ENCODE measurements at regions not wholly inside any gene's neighbourhood (a gene's known extent, or its start where the extent isn't known, plus 50 kb on each side); places are given as distances from the start of the nearest gene placed in this dataset.

DNA sequence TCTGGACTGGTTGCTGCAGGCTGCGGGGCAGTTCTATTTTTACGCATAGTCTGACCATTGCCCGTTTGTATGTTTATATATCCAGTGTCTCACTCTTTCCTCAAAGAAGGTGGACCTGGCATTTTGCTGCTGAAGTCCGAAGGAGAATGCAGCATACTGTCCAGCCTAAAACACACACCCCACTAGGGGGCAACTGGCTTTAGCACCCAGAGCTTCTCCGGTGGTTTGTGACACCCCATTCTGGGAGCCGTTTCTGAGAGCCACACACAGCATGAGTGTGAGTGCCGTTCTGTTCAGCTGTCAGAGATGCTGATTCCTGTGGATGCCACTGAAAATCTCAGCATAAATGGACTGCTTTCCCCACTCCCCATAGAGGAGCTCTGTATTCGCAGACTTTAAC lies 290.5 kb upstream of the TAS2R1 start:
- no peak overlapping the region for H3K9ac ChIP-seq (ENCODE audit: low read length)
- H3K27ac Mint-ChIP-seq, result no peak overlapping the region
- peaks cover 11% of the 10 kb centered on the region for H3K9me3 Mint-ChIP-seq (ENCODE audit: insufficient read depth)
- no peaks in the 10 kb centered on the region for H3K36me3 ChIP-seq (replicated peaks in 1 of 2; ENCODE audit: control extremely low read depth in 1 of 2, control insufficient read depth in 1 of 2, extremely low read depth in 1 of 2, insufficient read depth in 2 of 2, low read length in 1 of 2)
- no peak for TF ChIP-seq EZH2 (IDR thresholded peaks at IDR 0.05; ENCODE audit: borderline replicate concordance, insufficient read depth, low read depth, low read length, poor library complexity, severe bottlenecking)
- TF ChIP-seq, protein P1, sequence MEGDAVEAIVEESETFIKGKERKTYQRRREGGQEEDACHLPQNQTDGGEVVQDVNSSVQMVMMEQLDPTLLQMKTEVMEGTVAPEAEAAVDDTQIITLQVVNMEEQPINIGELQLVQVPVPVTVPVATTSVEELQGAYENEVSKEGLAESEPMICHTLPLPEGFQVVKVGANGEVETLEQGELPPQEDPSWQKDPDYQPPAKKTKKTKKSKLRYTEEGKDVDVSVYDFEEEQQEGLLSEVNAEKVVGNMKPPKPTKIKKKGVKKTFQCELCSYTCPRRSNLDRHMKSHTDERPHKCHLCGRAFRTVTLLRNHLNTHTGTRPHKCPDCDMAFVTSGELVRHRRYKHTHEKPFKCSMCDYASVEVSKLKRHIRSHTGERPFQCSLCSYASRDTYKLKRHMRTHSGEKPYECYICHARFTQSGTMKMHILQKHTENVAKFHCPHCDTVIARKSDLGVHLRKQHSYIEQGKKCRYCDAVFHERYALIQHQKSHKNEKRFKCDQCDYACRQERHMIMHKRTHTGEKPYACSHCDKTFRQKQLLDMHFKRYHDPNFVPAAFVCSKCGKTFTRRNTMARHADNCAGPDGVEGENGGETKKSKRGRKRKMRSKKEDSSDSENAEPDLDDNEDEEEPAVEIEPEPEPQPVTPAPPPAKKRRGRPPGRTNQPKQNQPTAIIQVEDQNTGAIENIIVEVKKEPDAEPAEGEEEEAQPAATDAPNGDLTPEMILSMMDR (IDR thresholded peaks at IDR 0.05), result no peak
- H3K9me3 ChIP-seq (ENCODE audit: control extremely low read depth in 1 of 3, control insufficient read depth in 2 of 3, insufficient read depth in 1 of 3, low read length in 2 of 3), result peaks cover 1 to 7% (median 5%) of the 10 kb centered on the region in 3 donors
- no peaks in the 10 kb centered on the region for H3K4me1 ChIP-seq (ENCODE audit: control insufficient read depth in 2 of 2, insufficient read depth in 2 of 2, low read length in 2 of 2)
- no peaks in the 10 kb centered on the region for H3K27me3 ChIP-seq (replicated peaks in 1 of 4; ENCODE audit: control extremely low read depth in 1 of 4, control insufficient read depth in 3 of 4, insufficient read depth in 4 of 4, low read length in 3 of 4)
- H3K4me3 Mint-ChIP-seq, result no peak overlapping the region
- no peak overlapping the region for H2AFZ ChIP-seq (ENCODE audit: insufficient read depth, low read depth, low read length, poor library complexity, severe bottlenecking)
- CTCF ChIA-PET, result no interaction called here
- H3K4me3 ChIP-seq (ENCODE audit: control extremely low read depth in 1 of 5, extremely low read depth in 1 of 5, insufficient read depth in 1 of 5, low read depth in 2 of 5, low read length in 4 of 5), result no peak overlapping the region
- no peaks in the 10 kb centered on the region for H3K27me3 Mint-ChIP-seq
- H3K4me1 Mint-ChIP-seq, result no peaks in the 10 kb centered on the region
- no peak overlapping the region for H3K27ac ChIP-seq (ENCODE audit: low read length in 2 of 2)
- ATAC-seq (ENCODE audit: low read depth) (no peak), DNase-seq (no peak)
- H3K4me2 ChIP-seq (replicated peaks; ENCODE audit: low read depth, low read length, poor library complexity, severe bottlenecking), result no peak overlapping the region
- no peaks in the 10 kb centered on the region for H4K20me1 ChIP-seq (ENCODE audit: control insufficient read depth, insufficient read depth, low read length, poor library complexity, severe bottlenecking)
- H3K79me2 ChIP-seq (ENCODE audit: control insufficient read depth, insufficient read depth, low read length), result no peaks in the 10 kb centered on the region
- POLR2A ChIA-PET, result no interaction called here
- intact Hi-C loops (cut with micrococcal nuclease), result no loop called here
- 95% methylated on average over 8 of the region's 8 CpGs for WGBS (ENCODE audit: insufficient coverage)

DNA sequence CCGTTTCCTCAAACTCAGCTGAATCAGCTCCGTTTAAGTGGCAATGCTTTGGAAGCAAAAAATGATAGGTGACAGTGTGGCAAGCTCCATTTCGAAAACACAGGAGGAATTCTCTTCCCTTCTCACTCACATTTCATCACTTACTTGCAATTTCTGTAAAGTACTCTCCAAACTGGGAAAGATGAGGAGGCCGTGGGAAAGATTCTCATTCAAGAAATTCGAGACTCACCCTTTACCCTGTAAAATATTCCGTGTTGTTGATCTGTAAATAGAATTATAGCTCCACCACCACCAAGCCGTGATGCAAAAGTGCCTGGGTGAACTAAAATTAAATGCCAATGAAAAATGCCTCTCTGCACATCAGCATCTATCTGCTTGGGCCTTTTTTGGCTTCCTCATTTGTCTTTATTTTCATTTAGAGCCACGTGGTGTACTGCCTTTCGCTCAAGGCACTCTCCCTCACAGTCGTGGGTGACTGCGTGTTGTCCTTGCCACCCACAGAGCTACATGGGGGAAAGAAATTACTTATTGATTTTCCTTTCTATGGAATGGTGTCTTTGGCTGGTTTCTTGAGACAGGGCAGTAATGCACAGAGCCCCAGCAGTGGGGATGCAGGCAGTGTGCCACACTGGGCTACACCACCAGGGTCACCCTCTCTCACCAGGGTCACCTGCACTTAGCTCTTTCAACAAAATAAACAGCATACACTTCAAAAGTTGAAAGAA lies 289.3 kb upstream of the TAS2R1 start:
- CTCF ChIA-PET, result no interaction called here
- intact Hi-C loops (cut with micrococcal nuclease), result no loop called here
- no peak for ATAC-seq (ENCODE audit: low read depth)

More for the DNA sequence above, 289.3 kb upstream of the TAS2R1 start:
- Mint-ChIP-seq H3K27me3 (no peaks in the 10 kb centered on the region), H3K9me3 (ENCODE audit: insufficient read depth) (peaks cover 11% of the 10 kb centered on the region), H3K4me1 (no peaks in the 10 kb centered on the region), H3K27ac (no peak overlapping the region), H3K4me3 (no peak overlapping the region)
- H3K9ac ChIP-seq (ENCODE audit: low read length), result no peak overlapping the region
- no peak overlapping the region for H3K27ac ChIP-seq (ENCODE audit: low read length in 2 of 2)
- TF ChIP-seq EZH2 (IDR thresholded peaks at IDR 0.05; ENCODE audit: borderline replicate concordance, insufficient read depth, low read depth, low read length, poor library complexity, severe bottlenecking), result no peak
- TF ChIP-seq, protein P1 (IDR thresholded peaks at IDR 0.05), result no peak
- WGBS (ENCODE audit: insufficient coverage), result 100% methylated on average over 1 of the region's 11 CpGs
- no peak overlapping the region for H3K4me2 ChIP-seq (replicated peaks; ENCODE audit: low read depth, low read length, poor library complexity, severe bottlenecking)
- H3K36me3 ChIP-seq (replicated peaks in 1 of 2; ENCODE audit: control extremely low read depth in 1 of 2, control insufficient read depth in 1 of 2, extremely low read depth in 1 of 2, insufficient read depth in 2 of 2, low read length in 1 of 2), result no peaks in the 10 kb centered on the region
- no peaks in the 10 kb centered on the region for H3K79me2 ChIP-seq (ENCODE audit: control insufficient read depth, insufficient read depth, low read length)
- POLR2A ChIA-PET, result no interaction called here
- H3K4me3 ChIP-seq (ENCODE audit: control extremely low read depth in 1 of 5, extremely low read depth in 1 of 5, insufficient read depth in 1 of 5, low read depth in 2 of 5, low read length in 4 of 5), result no peak overlapping the region
- no peak for DNase-seq
- peaks cover 0 to 7% (median 1%) of the 10 kb centered on the region in 3 donors for H3K9me3 ChIP-seq (ENCODE audit: control extremely low read depth in 1 of 3, control insufficient read depth in 2 of 3, insufficient read depth in 1 of 3, low read length in 2 of 3)
- no peaks in the 10 kb centered on the region for H3K27me3 ChIP-seq (replicated peaks in 1 of 4; ENCODE audit: control extremely low read depth in 1 of 4, control insufficient read depth in 3 of 4, insufficient read depth in 4 of 4, low read length in 3 of 4)
- no peaks in the 10 kb centered on the region for H3K4me1 ChIP-seq (ENCODE audit: control insufficient read depth in 2 of 2, insufficient read depth in 2 of 2, low read length in 2 of 2)
- no peaks in the 10 kb centered on the region for H4K20me1 ChIP-seq (ENCODE audit: control insufficient read depth, insufficient read depth, low read length, poor library complexity, severe bottlenecking)
- no peak overlapping the region for H2AFZ ChIP-seq (ENCODE audit: insufficient read depth, low read depth, low read length, poor library complexity, severe bottlenecking)

Measured in B cell (primary cell).